Neuronal stem cell (in vitro differentiated cells): ENCODE measurements at regions not wholly inside any gene's neighbourhood (a gene's known extent, or its start where the extent isn't known, plus 50 kb on each side); places are given as distances from the start of the nearest gene placed in this dataset.

Experiments used
- DNase-seq: peaks from one replicate; pipeline ENCODE4 v3.0.0-alpha.2; 2013; ENCODE audit warnings: low spot score
- H2AFZ ChIP-seq: one replicate; pipeline ENCODE4 v1.6.1; 2013; ENCODE audit warnings: mild to moderate bottlenecking, low read length, inconsistent platforms
- H2AK5ac ChIP-seq: 2 replicates; pipeline ENCODE4 v1.6.1; 2013; ENCODE audit warnings: low read depth, mild to moderate bottlenecking, inconsistent platforms, low read length, moderate library complexity, mixed read lengths
- H2BK120ac ChIP-seq: 2 replicates; pipeline ENCODE4 v1.6.1; 2013; ENCODE audit warnings: low read depth, mild to moderate bottlenecking, inconsistent platforms, low read length, moderate library complexity, mixed read lengths
- H2BK12ac ChIP-seq: one replicate; pipeline ENCODE4 v1.6.1; 2013; ENCODE audit warnings: low read length, inconsistent platforms
- H2BK15ac ChIP-seq: 2 replicates; pipeline ENCODE4 v1.6.1; 2013; ENCODE audit warnings: mild to moderate bottlenecking, low read length, inconsistent platforms, mixed read lengths
- H2BK5ac ChIP-seq: one replicate; pipeline ENCODE4 v1.6.1; 2013; ENCODE audit warnings: inconsistent platforms, mild to moderate bottlenecking, low read length, moderate library complexity
- H3K14ac ChIP-seq: one replicate; pipeline ENCODE4 v1.6.1; 2013; ENCODE audit warnings: low read length, inconsistent platforms
- H3K18ac ChIP-seq: 2 replicates; pipeline ENCODE4 v1.6.1; 2013; ENCODE audit warnings: low read length, inconsistent platforms
- H3K23ac ChIP-seq: 2 replicates; pipeline ENCODE4 v1.6.1; 2013; ENCODE audit warnings: low read depth, mild to moderate bottlenecking, mixed read lengths, low read length, inconsistent platforms; ENCODE audit not compliant: poor library complexity
- H3K27ac ChIP-seq: replicated peaks from 3 replicates; pipeline ENCODE4 v1.5.1; 2013; ENCODE audit warnings: low read length, inconsistent platforms
- H3K27me3 ChIP-seq, 3 experiments: 2 replicates each; pipeline ENCODE4 v1.6.1; 2013; ENCODE audit warnings: low read length in 3 of 3, mild to moderate bottlenecking in 2 of 3, inconsistent platforms in 1 of 3, low read depth in 1 of 3, mixed read lengths in 1 of 3, moderate library complexity in 1 of 3; ENCODE audit not compliant: control insufficient read depth in 3 of 3, insufficient read depth in 3 of 3
- H3K36me3 ChIP-seq, 2 donors: replicated peaks in 1 of 2; 2 replicates each; pipeline ENCODE4 v1.6.1; 2013; ENCODE audit warnings: low read length in 2 of 2; ENCODE audit not compliant: control insufficient read depth in 2 of 2, insufficient read depth in 2 of 2
- H3K4ac ChIP-seq: 2 replicates; pipeline ENCODE4 v1.6.1; 2013; ENCODE audit warnings: inconsistent platforms, mild to moderate bottlenecking, low read length, moderate library complexity
- H3K4me1 ChIP-seq, 2 donors: 1 replicate in 1 of 2; 2 replicates in 1 of 2; pipeline ENCODE4 v1.6.1; 2013; ENCODE audit warnings: low read length in 2 of 2, low read depth in 1 of 2; ENCODE audit not compliant: control insufficient read depth in 2 of 2, insufficient read depth in 1 of 2
- H3K4me2 ChIP-seq: one replicate; pipeline ENCODE4 v1.6.1; 2013; ENCODE audit warnings: mild to moderate bottlenecking, low read length, inconsistent platforms; ENCODE audit not compliant: insufficient read depth, poor library complexity, severe bottlenecking
- H3K4me3 ChIP-seq, 2 donors: 2 replicates each; pipeline ENCODE4 v1.5.1; 2013; ENCODE audit warnings: low read length in 2 of 2, mild to moderate bottlenecking in 2 of 2, inconsistent platforms in 1 of 2, moderate library complexity in 1 of 2
- H3K79me1 ChIP-seq: one replicate; pipeline ENCODE4 v1.6.1; 2013; ENCODE audit warnings: low read depth, mild to moderate bottlenecking, inconsistent platforms, low read length, moderate library complexity
- H3K9ac ChIP-seq: one replicate; pipeline ENCODE4 v1.6.1; 2013; ENCODE audit warnings: mild to moderate bottlenecking, low read depth, low read length, inconsistent platforms; ENCODE audit not compliant: poor library complexity
- H3K9me3 ChIP-seq, 2 donors: replicated peaks in 1 of 2; 2 replicates each; pipeline versions ENCODE3 to v1.6.1; 2013; ENCODE audit warnings: low read length in 2 of 2, mild to moderate bottlenecking in 2 of 2, inconsistent platforms in 1 of 2, low read depth in 1 of 2, mixed read lengths in 1 of 2, moderate library complexity in 1 of 2; ENCODE audit not compliant: control insufficient read depth in 2 of 2, insufficient read depth in 1 of 2
- H4K8ac ChIP-seq: one replicate; pipeline ENCODE4 v1.6.1; 2013; ENCODE audit warnings: low read depth, mild to moderate bottlenecking, inconsistent platforms, low read length, moderate library complexity
- H4K91ac ChIP-seq: one replicate; pipeline ENCODE4 v1.6.1; 2013; ENCODE audit warnings: low read length, low read depth, mild to moderate bottlenecking, inconsistent platforms; ENCODE audit not compliant: poor library complexity
- WGBS, 2 donors: extraction: QIAGEN DNeasy Blood & Tissue Kit; methylation state at CpG; one replicate each; pipeline ENCODE4 v1.1.7; 2013; ENCODE audit warnings: missing lambda C conversion rate in 2 of 2, mixed read lengths in 1 of 2; ENCODE audit not compliant: insufficient read length in 2 of 2, insufficient replicate concordance in 1 of 2; ENCODE audit errors: extremely low coverage in 2 of 2; 5-methylcytosine and 5-hydroxymethylcytosine counted together

DNA sequence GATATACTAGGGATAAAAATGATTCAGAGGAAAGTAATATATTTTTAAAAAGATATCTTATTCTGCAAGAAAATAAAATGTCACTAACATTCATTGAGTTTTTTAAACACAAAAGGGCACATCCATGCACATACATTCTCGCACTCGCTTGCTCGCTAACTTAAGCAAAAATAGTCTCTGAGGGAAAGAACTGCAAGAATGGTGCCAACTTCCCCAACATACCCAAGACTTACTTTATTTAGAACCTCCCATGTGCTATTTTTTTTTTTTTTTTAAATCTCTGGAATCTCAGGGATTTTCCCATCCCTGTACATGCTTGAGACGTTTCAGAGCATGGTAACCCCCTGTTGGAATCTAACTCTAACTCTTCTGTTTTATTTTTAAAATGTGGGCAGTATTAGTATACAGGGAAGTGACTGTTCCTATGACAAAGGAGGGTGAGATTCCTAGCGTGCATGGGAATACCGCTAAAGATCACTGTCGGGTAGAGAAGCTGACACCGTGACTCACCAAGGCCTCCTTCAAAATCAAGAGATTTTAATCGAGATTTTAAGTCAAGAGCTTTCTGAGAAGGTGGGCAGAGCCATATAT is 187.9 kb upstream of the ZEB2 start:
- H2BK12ac ChIP-seq: no peak overlapping the region
- no peak overlapping the region for H2BK15ac ChIP-seq
- H2AFZ ChIP-seq: no peak overlapping the region
- no peak overlapping the region for H3K9ac ChIP-seq
- no peak overlapping the region for H3K4ac ChIP-seq
- no peak overlapping the region for H2BK120ac ChIP-seq
- H4K91ac ChIP-seq: no peak overlapping the region
- H2AK5ac ChIP-seq: no peak overlapping the region
- H3K27me3 ChIP-seq: no peaks in the 10 kb centered on the region
- H3K4me2 ChIP-seq: no peak overlapping the region
- H3K79me1 ChIP-seq: no peaks in the 10 kb centered on the region
- no peak overlapping the region for H3K27ac ChIP-seq
- no CpG with 5 or more reads among the region's 9 CpGs for WGBS, 2 donors
- no peak overlapping the region for H3K18ac ChIP-seq
- no peaks in the 10 kb centered on the region for H3K36me3 ChIP-seq
- H3K4me3 ChIP-seq: no peak overlapping the region
- no peak overlapping the region for H4K8ac ChIP-seq
- no peak overlapping the region for H3K23ac ChIP-seq
- no peak for DNase-seq
- no peak overlapping the region for H3K14ac ChIP-seq
- no peaks in the 10 kb centered on the region for H3K4me1 ChIP-seq
- H3K9me3 ChIP-seq: no peaks in the 10 kb centered on the region
- H2BK5ac ChIP-seq: no peak overlapping the region

DNA sequence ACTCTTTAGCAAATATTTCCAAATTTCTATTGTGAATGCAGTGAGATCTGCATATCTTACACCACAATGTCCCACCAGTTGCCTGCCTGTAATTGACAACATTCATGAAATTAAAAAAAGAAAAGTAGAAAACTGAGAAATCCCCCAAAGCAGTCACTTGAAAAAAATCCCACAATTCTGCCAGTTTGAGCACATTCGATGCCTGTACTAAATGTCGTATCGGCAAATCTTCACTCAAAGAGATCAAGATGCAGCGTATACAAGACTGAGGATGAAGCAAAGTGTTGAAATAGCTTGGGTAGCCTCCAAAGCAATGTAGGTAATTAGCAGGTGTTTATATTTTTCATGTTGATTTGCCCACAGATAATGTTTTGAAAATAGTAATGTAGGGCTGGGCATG is 186.7 kb upstream of the ZEB2 start:
- H3K4me3 ChIP-seq: no peak overlapping the region
- H3K36me3 ChIP-seq: no peaks in the 10 kb centered on the region
- no peak overlapping the region for H2BK12ac ChIP-seq
- no peak overlapping the region for H2AK5ac ChIP-seq
- no CpG with 5 or more reads among the region's 4 CpGs for WGBS, 2 donors
- no peak overlapping the region for H4K91ac ChIP-seq
- no peak overlapping the region for H3K9ac ChIP-seq
- no peak overlapping the region for H3K23ac ChIP-seq
- H2BK15ac ChIP-seq: no peak overlapping the region
- no peak overlapping the region for H3K4ac ChIP-seq
- no peaks in the 10 kb centered on the region for H3K4me1 ChIP-seq
- H2AFZ ChIP-seq: no peak overlapping the region
- H3K27ac ChIP-seq: no peak overlapping the region
- no peaks in the 10 kb centered on the region for H3K27me3 ChIP-seq
- H4K8ac ChIP-seq: no peak overlapping the region
- no peak overlapping the region for H3K4me2 ChIP-seq
- H3K79me1 ChIP-seq: no peaks in the 10 kb centered on the region
- H3K18ac ChIP-seq: no peak overlapping the region
- no peak overlapping the region for H2BK120ac ChIP-seq
- DNase-seq: no peak
- H3K14ac ChIP-seq: no peak overlapping the region
- no peaks in the 10 kb centered on the region for H3K9me3 ChIP-seq
- no peak overlapping the region for H2BK5ac ChIP-seq

DNA sequence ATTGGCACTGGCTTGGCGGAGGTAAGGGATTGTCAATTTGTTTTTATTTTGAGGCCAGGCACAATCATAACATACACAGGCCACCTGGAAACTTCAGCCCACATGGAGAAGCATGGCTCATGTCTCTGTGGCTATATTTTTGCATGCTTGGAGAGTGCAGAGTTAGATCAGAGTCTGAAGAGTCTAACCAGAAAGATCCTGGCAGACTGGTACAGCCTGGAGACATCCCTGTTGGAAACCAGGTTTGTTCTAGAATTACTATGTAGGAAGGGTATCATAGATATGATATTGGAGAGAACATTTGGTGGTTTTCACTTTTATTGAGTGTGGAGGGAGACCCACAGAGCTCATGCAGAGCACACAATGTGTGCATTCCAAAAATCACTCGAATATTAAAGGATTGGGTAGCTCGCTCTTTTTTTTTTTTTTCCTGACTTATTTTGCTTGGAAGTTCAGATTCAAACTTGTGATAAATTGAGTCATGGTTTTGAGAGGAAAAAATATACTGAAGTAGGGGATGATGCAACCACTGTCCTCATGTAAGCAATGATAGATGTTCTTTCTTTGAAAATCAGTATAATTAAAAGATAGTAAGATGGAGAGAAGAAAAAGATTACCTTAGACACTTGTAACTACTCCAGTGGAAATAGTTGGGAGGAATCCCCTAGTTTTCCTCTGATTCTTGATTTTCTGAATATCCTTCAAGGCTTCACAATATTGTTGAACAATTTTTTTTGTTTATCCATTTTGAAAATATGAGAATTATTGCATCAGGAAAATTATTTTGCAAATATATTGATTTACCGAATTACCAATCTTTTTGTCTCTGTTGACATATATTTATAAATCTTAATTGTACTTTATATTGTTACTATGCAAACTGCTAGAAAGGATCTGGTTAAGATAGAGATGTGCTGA is 185.7 kb upstream of the ZEB2 start:
- no CpG with 5 or more reads among the region's 4 CpGs for WGBS, 2 donors
- DNase-seq: no peak
- no peak overlapping the region for H2BK12ac ChIP-seq

DNA sequence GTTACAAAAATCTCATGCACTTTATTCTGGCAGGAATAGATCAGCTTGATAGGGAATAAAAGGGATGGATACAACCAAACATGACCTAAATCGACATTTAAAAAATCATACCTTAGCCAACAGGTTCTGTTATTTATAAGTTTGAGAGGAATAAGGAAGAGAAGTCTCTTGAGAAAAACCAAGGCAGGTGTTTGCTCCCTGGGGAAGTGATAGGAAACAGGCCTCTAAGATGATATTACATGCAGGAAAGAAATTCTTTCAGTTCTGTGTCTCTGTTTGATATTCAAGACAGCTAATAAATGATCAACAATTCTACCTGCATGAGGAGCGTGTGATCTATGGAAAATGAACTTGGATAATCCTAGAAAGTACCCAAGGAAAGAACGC is 184.8 kb upstream of the ZEB2 start:
- Histone ChIP-seq H3K36me3 (no peaks in the 10 kb centered on the region), H3K14ac (no peak overlapping the region), H2BK120ac (no peak overlapping the region), H3K9me3 (no peaks in the 10 kb centered on the region), H3K27me3 (no peaks in the 10 kb centered on the region), H3K4me2 (no peak overlapping the region), H3K27ac (no peak overlapping the region), H3K23ac (no peak overlapping the region), H3K4me3 (no peak overlapping the region), H3K18ac (no peak overlapping the region), H2AK5ac (no peak overlapping the region), H3K9ac (no peak overlapping the region), H2BK5ac (no peak overlapping the region), H4K91ac (no peak overlapping the region), H2BK12ac (no peak overlapping the region), H3K4me1 (no peaks in the 10 kb centered on the region), H4K8ac (no peak overlapping the region), H2AFZ (no peak overlapping the region), H3K4ac (no peak overlapping the region), H2BK15ac (no peak overlapping the region), H3K79me1 (no peaks in the 10 kb centered on the region)
- no peak for DNase-seq
- no CpG with 5 or more reads among the region's 3 CpGs for WGBS, 2 donors

More for the DNA sequence above, 185.7 kb upstream of the ZEB2 start:
- H3K36me3 ChIP-seq: no peaks in the 10 kb centered on the region
- H2BK5ac ChIP-seq: no peak overlapping the region
- no peak overlapping the region for H2AFZ ChIP-seq
- no peak overlapping the region for H4K91ac ChIP-seq
- no peak overlapping the region for H4K8ac ChIP-seq
- no peaks in the 10 kb centered on the region for H3K9me3 ChIP-seq
- no peak overlapping the region for H3K4me2 ChIP-seq
- no peak overlapping the region for H3K14ac ChIP-seq
- no peak overlapping the region for H2BK15ac ChIP-seq
- H3K23ac ChIP-seq: no peak overlapping the region
- H3K27me3 ChIP-seq: no peaks in the 10 kb centered on the region
- no peaks in the 10 kb centered on the region for H3K4me1 ChIP-seq
- no peak overlapping the region for H3K18ac ChIP-seq
- H2BK120ac ChIP-seq: no peak overlapping the region
- H3K9ac ChIP-seq: no peak overlapping the region
- H3K4ac ChIP-seq: no peak overlapping the region
- no peak overlapping the region for H3K4me3 ChIP-seq
- H2AK5ac ChIP-seq: no peak overlapping the region
- H3K27ac ChIP-seq: no peak overlapping the region
- H3K79me1 ChIP-seq: no peaks in the 10 kb centered on the region
